ENCODE measurements at regions not wholly inside any gene's neighbourhood (a gene's known extent, or its start where the extent isn't known, plus 50 kb on each side); places are given as distances from the start of the nearest gene placed in this dataset.

DNA sequence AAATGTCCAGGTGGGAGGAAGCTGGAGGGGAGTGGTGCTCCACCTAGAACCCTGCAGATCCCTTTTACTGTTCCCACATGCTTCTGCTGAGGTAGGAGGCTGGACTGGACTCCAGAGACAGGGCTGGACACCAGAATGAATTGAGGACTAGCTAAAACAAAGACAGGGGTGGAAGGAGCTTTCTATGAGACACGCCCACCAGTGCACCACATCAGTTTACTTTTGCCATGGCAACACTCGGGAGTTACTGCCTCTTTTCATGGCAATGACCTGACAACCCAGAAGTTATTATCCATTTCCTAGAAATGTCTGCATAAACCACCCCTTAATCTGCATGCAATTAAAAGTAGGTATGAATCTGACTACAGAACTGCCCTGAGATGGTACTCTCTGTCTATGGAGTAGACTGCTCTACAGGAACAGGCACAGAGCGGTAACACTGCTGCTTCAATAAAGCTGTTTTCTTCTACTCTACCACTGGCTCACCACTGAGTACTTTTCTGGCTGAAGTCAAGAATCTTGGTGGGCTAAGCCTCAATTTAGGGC is 211.7 kb downstream of the TFAP2C start:
- no peak for DNase-seq

DNA sequence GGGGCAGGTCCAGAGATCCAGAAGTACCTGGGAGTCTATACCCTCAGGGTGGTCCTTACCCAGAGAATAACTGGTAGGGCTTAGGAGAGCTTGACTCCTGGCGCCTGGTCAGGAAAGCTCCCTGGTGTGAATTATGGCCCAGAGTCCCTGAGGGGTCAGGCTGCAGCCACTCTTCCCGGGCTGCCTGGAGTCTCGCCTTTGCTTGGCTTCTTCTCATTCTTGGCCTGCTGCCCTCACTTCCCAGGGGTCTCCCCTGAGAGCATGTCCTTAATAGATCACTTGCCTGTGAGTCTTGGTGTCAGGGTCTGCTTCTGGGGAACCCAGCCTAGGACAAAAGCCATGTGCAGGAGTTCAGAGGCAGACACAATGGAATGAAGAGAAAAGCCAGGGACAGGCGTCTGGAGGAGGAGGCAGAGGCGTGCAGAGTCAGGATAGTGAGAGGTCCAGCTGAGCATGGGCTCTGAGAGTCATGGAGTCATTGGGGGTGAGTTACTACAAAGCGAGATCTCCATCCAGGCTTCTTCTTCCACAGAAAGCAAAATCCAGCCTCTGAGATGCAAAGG is 212.3 kb downstream of the TFAP2C start:
- no peak for DNase-seq

DNA sequence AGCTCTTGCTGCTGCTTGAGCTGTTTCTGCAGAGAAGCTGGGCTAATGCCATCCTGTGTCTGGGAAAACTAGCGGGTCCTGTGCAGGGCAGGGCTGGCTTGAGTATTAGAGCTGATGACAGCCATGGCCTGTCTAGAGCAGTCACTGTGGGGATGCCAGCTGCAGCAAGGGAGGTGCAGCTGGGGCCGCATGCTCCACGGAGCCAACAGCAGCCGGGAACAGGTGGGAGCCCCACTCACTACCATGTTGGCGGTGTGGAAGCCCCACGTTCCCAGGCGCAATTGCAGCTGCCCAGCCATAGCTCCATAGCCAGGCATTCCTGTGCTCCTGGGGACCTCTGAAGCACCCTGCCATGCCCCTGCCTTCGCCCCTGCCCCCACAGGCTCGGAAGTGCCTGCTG is 212.9 kb downstream of the TFAP2C start:
- DNase-seq: no peak

DNA sequence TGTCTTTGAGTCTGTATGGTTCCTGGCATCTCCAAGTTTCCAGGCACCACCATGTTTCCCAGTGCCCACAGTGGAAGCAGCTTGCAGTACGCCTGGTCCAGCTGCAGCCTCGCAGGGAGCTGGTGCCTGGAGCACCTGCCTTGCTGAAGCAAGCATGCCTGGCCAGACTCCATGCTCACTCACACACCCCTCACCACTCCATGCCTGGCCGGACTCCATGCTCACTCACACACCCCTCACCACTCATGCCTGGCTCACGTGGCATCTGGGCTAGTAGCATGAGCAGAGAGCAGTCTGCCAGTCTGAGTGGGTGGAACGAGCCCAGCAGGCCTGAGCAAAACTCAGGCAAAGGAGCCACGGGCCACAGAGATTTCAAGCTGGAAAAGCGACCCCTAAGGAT is 214.3 kb downstream of the TFAP2C start:
- no peak for DNase-seq

DNA sequence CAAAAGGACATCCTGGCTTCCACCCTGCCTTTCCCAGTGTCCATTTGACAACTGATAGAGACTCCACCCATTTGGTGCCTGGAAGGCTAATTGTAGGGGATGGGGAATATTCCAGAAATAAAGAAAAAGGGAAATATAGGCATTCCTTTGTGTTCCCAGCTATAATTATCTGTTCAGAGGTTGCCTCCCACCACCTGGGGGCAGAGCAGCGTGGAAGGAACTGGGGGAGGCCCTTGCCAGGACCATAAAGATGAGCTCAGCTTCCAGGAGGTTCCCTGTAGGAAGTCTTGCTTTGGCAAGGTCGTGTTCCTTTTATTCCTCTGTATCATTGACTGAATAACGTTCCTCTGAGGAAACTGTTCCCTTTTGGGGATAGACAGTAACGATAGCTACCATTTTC is 214.7 kb downstream of the TFAP2C start:
- no peak for DNase-seq

DNA sequence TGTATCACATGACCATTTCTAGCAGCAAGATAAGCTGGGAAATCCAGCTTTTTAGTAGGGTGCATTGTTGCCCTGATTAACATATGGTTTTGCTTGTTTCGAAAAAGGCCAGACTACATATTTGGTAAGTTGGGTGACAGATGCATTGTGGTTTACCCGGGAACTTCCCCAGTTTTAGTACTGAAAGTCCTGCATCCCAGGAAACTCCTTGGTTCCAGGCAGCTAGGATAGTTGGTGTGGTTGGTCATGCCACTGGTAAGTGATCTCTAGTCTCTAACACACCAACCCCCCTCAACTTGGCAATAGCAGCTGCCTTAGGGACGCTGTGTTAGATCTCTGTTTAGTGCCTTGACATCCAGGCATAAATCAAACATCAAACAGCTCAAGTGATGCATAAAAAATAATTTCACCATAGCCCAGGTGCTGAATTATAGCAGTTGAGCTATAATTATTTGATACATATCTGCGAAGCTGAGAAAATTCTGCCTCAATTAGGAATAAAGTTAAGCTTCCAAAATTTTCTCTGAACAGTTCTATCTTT is 216.5 kb downstream of the TFAP2C start:
- no peak for DNase-seq

DNA sequence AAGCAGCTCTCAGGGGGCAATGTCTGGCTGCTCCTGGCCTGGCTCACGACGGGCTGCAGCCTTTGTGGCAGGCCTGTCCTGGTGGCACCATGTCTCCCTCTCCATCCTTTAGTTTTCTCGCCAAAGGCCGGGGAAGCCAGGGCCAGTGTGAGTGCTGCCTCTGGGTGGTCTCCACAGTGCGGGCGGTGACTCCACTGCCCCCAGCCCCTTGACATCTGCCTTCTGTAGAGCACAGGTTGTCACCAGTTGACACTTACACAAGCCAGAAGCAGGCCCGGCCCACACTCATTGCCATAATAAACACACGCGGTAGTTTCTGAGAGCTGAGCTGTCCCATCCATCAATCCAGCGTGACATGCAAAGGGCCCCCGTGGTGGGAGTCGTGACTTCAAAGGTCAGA is 219.5 kb downstream of the TFAP2C start:
- no peak for DNase-seq

DNA sequence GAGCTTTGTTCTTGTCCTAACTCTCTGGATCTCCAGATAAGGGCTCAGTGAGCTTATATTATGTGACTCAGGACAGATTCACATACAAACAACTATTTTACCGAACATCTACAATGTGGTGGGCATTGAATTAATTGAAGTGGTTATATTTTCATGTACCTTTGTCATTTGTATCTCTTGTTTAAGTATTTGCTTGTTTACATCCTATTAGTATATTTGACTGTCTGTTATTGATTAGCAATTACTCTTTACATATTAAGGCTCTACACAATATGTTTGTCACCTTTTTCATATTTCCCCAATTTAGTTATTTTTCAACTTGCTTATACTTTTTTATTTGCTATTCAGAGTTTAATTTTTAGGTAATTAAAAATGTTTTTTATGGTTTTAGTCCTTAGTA is 222.4 kb downstream of the TFAP2C start:
- DNase-seq: no peak

DNA sequence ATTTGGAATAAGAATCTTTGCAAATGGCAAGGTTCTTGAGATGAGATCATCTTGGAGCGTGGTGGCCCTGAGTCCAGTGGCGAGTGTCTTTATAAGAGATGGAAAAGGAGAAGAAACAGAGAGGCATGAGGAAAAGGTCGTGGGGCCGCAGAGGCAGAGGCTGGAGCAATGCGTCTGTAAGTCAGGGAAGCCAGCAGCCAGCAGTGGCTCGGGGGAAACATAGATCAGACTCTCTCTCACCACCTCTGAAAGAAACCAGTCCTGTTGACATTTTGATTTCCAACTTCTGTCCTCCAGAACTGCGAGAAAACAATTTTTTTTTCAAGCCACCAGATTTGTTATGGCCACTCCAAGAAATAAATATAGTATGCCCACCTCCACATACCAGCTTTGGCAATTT is 226.6 kb downstream of the TFAP2C start:
- no peak for DNase-seq

DNA sequence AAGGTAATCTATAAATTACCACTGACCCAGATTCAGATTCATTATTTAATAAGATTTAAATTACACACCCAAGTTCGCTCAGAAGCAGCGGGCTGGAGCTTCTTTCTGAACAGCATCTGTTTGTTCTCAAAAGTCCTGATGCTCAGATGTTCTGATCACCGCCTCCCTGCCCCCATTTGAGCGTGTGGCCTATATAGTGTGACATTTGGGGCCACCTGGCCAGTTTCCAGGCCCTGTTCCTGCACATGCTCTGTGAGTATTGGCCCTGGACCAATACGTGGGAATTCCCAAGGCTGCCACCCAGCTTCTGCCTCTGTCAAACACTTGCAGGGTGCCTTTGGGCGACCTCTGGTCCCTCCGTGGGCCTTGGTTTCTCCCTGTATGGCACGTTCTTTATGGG is 228.8 kb downstream of the TFAP2C start:
- no peak for DNase-seq

DNA sequence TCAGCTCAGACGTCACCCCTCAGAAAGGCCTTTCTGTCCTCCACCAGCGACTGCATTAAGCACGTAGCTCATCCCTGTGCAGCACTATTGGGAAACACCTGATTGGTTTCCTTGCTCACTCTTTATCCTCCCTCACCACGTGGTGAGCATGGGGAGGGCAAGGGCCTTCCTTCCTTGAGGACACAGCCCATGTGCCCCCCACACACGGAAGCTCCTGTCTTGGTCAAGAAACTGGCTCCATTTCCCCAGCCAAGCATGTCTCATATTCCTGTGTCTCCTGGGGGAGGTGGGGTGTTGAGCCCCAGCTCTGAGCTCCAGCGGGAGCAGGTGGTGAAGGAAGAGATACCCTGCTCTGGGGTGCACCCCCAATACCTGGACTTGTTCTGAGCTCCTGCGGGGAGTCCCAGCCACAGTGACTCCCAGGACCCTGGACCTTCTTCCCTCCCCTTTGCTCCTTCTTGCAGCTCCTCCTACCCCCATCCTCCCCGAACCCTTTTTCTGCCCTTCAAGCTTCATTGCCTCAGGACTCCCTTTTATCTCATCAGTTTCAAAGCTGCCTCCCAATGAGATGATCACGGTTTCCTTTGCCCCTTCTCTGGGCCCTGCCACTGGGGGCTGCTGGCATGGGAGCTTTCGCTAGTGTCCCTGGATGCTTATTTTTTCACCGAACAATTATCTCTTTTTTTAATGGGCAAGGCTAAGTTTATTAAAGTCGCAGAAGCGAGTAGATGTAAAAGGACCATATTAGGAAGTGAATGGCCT is 230.1 kb downstream of the TFAP2C start:
- DNase-seq: no peak

DNA sequence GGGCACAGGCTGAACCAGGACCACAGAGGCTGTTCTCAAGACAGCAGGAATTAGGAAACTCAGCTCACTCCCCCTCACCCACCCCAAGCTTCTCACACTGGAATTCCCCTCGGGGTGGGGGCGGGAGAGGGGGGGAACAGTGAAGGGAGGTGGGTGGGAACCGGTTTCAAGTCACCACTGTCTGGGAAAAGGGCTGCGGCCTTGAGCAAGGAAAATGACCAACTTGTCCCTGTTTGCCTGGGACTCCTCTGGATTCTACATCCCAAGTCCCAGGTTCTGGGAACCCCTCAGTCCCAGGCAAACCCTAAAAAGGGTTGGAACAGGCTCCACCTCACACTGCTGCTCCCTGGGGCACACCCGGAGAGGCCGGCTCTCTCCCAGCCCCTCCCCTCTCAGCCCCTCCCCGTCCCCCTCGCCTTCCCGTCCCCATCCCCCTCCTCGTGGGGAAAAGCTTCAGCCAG is 230.7 kb downstream of the TFAP2C start:
- DNase-seq: no peak

DNA sequence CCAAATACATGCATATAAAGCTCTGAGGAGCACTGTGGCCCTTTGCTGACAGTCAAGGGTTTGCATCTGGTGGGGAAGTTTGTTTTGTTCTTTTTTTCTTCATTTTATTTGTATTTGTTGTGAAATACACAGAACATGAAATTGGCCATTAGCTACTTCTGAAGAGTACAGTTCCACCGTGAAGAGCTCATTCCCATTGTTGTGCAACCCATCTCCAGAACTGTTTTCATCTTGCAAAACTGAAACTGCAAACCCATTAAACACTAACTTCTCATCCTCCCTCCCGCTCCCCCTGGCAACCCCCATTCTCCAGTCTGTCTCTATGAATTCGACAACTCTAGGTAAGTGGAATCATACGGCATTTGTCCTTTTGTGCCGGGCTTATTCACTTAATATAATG is 231.3 kb downstream of the TFAP2C start:
- no peak for DNase-seq

DNA sequence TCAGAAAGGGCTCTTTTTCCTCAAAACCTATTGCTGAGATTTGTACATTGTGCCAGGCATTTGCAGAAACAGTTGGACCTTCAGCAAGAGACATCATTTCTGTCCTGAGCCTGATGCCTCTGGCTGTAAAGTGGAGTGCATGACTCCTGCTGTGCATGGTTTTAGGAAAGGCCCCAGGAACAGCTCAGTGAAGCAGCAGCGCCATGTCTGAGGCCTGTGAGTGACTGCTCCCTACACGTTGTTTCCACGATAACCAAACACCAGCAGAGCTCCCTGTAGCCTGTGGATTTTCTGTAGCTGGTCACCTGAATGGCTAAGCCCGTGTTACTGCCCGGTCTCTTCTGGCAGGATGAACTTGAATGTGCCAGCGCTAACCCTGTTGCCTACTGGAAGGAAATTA is 232.5 kb downstream of the TFAP2C start:
- DNase-seq: no peak

DNA sequence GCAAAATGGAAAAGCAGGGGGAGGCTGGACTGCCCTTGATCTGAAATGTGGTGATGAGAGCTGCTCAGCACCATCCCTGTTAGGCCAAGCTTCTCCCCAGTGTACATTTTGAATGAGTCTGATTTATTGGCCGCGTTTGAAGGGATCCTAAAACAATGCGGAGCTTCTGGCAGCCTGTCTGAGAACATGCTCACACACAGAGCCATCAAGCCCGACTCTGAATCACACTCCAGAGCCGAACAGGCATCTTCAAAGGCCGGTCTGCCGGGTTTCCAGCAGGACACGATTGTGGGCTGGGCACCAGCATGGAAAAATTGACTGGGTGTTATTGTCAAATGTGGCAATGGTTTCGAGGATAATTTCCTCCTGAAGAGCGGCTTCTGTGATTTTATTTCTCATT is 235.9 kb downstream of the TFAP2C start:
- DNase-seq: no peak

DNA sequence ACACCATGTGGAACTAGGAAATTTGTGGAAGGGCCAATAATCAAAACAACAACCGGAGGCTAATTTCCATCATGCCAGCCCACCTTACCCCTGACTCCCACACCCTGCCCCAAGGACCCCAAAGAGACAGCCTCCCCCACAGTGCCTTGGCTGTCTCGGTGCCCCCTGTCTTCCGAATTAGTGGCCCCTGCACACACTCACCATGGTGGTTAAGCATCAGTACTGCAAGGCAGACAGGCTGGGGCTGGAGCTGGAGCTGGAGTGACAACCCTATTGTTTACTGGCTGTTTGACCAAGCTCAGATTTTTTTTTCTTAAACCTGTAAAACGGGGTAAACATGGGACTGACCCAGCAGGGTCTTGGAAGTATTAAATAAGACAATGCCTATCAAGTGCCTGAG is 238.0 kb downstream of the TFAP2C start:
- no peak for DNase-seq

DNA sequence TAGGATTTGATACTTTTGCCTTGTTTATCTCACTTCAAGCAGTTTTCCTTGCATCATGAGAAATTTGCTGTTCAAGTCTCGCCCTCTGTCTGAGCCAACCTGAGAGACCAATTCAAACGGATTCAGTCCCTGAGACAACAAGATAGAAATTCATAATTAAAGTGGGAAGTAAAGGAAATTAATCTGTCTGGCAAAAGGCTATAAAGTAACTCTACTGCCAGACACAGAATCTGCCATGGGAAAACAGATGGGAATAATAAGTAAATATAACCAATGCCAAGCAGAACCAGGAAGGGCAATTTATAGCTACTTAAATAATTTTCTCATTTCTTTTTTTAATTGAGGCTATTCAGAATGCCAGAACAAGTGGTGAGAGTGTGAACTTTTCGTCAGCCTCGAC is 239.6 kb downstream of the TFAP2C start:
- no peak for DNase-seq

DNA sequence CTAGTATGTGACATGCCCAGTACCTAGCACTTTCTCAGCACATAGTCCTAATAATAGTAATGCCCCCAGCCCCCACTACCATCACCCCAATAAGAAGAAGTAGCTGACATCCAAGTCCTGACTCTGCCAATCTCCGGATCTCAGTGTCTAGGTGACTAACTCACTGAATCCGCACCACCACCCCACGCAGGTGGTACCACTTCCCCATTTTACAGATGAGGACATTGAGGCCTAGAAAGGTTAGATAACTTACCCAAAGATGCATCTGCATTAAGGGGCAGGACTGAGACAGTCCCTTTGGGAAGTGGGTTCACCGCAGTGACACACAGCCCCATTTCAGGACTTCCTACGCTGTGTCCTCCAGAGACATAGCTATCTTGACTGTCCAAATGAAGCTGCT is 241.2 kb downstream of the TFAP2C start:
- DNase-seq: no peak

DNA sequence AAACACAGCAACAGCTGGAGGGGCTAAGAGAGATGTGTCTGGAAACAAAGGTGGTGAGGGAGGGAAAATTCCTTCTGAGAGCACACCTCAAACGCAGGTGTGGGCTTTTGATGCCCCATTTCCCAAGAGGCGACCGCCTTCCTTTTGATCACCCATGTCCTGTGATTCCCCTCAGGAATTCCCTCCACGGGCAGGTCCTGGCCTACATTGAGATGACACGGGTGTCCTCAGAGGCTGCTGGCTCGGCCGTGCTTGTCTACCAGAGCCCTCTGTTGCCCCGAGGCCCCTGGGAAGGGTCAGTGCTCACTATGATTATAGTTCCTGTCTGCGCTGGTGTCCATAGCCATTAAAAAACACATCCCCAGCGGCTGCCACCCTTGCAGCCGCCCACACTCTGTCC is 242.6 kb downstream of the TFAP2C start:
- no peak for DNase-seq

DNA sequence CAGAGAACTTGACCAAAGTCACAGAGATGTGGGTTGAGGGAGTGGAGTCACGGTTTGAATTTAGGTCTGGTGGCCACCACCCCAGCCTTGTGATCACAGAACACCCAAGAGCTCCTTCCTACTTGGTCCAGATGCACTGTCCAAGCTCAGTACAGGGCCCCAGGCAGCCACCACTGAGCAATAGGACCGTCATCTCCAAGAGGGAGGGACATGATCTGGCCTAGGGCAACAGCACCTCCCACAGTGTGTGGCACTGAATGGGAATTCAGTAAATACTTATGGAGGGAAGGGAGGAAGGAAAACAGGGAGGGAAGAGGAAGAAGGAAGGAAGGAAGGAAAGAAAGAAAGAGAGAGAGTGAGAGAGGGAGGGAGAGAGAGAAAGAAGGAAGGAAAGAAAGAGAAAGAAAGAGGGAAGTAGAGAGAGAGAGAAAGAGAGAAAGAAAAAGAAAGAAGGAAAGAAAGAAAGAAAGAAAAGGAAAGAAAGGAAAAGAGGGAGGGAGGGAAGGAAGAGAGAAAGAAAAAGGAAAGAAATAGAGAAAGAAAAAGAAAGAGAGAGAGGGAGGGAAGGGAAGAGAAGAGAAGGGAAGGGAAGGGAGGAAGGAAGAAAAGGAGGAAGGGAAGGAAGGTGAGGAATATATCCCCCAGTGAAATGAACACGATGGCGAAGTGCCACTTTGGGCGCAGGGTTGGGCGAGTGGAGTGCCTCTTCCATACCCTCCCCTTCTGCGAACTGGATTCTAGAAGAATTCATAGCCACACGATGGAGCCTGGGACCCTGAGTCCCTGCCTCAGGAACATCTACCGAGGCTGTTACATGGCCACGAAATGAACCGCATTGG is 243.7 kb downstream of the TFAP2C start:
- no peak for DNase-seq

DNA sequence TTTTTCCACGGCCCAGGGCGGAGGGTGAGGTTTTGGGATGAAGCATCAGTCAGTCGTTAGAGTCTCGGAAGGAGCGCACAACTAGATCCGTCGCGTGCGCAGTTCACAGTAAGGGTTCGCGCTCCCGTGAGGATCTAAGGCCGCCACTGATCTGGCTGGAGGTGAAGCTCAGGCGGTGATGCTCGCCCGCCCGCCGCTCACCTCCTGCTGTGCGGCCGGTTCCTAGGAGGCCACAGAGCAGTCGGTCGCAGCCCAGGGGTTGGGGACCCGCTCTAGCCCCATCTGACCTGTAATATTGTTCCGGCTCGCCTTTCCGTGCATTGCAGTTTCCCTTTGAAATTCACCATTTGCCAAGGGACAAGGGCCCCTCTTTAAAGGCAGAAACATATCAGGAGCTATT is 244.7 kb downstream of the TFAP2C start:
- DNase-seq: no peak

DNA sequence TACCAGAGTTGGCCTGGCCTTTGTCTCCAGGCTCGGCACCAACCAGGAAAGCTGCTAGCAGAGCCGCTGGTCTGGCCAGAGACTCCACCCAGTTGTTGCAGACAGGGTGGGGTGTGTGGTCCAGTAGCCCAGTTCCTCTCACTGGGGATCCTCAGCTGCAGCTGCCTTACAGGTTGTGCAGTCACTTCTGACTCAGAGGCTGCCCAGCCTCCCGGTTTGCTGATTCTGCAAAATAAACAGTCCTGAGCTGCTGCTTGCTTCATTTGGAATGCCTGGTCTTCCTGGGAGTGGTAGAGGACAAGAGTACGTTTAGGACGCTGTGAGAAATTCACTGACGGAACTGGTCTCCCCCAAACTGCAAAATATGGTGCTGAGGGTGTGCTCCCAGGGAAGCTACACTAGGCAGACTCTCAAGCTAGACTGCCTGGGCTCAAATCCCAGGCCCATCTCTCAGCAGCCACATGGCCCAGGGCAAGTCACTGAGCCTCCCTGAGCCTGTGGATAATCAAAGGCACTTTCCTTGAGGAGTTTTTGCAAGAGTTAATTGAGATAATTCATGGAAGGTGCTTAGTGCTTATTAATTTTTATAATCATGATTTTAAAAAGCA is 246.1 kb downstream of the TFAP2C start:
- DNase-seq: no peak

DNA sequence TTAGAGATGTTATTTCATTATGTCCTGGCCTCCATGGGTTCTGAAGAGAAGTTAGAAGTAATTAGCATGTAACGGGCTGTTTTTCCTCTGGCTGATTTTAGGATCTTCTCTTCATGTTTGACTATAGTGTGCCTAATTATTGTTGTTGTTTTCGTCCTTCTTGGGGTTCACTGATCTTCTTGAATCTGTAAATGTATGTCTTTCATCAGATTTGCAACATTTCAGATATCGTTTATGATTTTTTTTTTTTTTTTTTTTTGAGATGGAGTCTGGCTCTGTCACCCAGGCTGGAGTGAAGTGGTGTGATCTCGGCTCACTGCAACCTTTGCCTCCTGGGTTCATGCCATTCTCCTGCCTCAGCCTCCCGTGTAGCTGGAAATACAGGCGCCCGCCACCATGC is 246.7 kb downstream of the TFAP2C start:
- DNase-seq: no peak
